ENCODE measurements at regions not wholly inside any gene's neighbourhood (a gene's known extent, or its start where the extent isn't known, plus 50 kb on each side); places are given as distances from the start of the nearest gene placed in this dataset.

GRCh38 chr7:118059209-118059608, 124.8 kb upstream of the LSM8 start:
- TF ChIP-seq POLR2A (IDR thresholded peaks at IDR 0.05), result no peak
- TF ChIP-seq CTCF (IDR thresholded peaks at IDR 0.05), result no peak
- TF ChIP-seq POLR2AphosphoS5 (IDR thresholded peaks at IDR 0.05), result no peak
